Adrenal gland (tissue), 5 donors: ENCODE measurements at regions not wholly inside any gene's neighbourhood (a gene's known extent, or its start where the extent isn't known, plus 50 kb on each side); places are given as distances from the start of the nearest gene placed in this dataset.

ENCODE experiments used
- CTCF ChIP-seq, 6 experiments: fragments of 450-650 bp in 4 of 6; fragments of 200-600 bp in 2 of 6; sonication (generic) in 1 of 6; IDR thresholded peaks; 1 replicate in 5 of 6; 2 replicates in 1 of 6; pipeline versions ENCODE4 v1.5.1 to v1.8.0; 2016 to 2021; ENCODE audit warnings: antibody characterized with exemption in 6 of 6, mild to moderate bottlenecking in 2 of 6, moderate library complexity in 1 of 6
- POLR2A ChIP-seq, 2 donors: fragments of 450-650 bp; IDR thresholded peaks; one replicate each; pipeline ENCODE4 v1.6.1; 2017; ENCODE audit warnings: antibody characterized with exemption in 2 of 2, mild to moderate bottlenecking in 2 of 2, moderate library complexity in 1 of 2
- donor health status: DM: no; HTN: no; CAD: no.

- TF ChIP-seq POLR2A (IDR thresholded peaks at IDR 0.05), result no peak
- TF ChIP-seq CTCF (IDR thresholded peaks at IDR 0.05), result no peak
These were observed 188.7 kb upstream of the MBL2 start for GRCh38 chr10:52961323-52961722.
